Activated CD4-positive, alpha-beta T cell treated with anti-CD3 and anti-CD28 coated beads for 1 hour (primary cell): ENCODE measurements at regions not wholly inside any gene's neighbourhood (a gene's known extent, or its start where the extent isn't known, plus 50 kb on each side); places are given as distances from the start of the nearest gene placed in this dataset.
A peak's percentile ranks its signal among the peaks of the same experiment; 100 is the strongest.
"Not testable (repeated sequence)": the region's sequence is repeated elsewhere in the genome, so short reads cannot be mapped to it uniquely, and the experiment has no call there.

Source experiments
- DNase-seq: peaks from one replicate; pipeline ENCODE4 v3.0.0-alpha.2; 2020

DNA sequence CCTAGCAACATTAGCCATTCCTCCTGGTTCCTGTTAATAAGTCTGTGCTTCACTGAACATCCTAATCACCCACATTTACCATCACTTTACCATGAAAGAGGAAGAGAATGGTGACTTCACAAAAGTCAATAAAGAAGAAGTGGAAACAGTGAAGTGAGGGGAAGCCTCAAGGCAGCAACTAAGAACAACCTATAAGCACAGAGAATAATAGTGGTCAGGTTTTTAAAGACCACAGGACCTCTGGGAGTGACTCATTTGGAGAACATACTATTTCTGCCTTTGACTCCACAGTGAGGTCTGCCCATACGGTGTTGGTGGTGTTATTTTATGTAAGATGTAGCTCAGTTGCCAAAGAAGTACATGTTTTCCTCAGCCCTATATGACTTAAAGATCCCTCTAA is 86.0 kb upstream of the TET2 start:
- DNase-seq: no peak

- DNase-seq: peak; percentile 9
These were observed 85.5 kb upstream of the TET2 start for GRCh38 chr4:105061136-105061696.

DNA sequence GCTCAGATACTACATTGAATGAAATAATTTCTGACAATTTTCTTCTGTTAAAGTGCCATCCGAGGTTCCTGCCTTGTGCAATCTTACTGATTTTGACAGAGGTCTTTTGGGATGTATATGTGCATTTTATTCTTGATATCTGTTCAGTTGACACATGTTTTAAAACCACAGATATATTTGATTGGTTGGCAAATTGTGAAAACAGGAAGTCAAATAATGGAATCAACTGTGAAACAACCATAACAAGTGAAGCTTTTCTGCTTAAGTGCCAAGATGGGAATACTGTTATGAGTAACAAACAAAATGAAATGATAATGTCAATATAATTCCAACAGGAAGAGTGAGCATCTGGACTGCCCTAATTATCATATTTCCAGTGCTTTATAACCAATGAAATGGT is 84.9 kb upstream of the TET2 start:
- no peak for DNase-seq

DNA sequence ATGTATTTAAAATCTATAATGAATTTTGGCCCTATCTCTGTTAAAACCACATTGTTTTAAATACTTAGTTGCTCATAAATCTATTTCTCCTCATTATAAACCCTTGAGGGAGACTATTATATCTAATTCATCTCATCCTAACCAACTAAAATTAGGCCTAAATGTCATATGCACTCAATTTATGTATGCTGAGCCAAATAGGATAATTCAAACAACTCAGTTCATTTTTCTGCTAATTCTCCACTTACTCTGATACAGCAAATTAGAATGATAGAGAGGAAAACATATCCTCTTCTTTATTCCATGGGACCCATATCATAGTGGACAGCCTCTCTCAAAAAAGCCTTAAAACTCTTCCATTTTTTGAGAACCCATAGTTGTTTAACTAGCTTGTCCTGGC is 80.3 kb upstream of the TET2 start:
- no peak for DNase-seq

DNA sequence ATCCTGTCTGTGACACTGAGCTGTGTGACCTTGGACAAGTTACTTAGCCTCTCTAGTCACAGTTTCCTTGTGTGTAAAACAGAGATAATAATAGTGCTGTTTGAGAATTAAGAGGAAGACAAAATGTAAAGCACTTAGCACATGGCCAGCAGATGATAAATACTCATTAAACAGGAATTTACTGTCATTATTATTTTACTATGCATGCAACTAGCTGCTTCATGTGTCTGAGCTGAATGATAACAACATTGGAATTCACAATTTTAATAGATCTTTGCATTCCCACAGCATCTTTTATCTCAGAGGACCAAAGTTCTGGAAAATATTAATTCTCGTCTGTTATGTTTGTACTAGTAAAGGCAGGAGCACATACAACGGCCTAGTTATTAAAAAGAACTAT is 79.2 kb upstream of the TET2 start:
- DNase-seq: no peak

- DNase-seq: no peak
These were observed 78.7 kb upstream of the TET2 start for GRCh38 chr4:105067946-105068345.

DNA sequence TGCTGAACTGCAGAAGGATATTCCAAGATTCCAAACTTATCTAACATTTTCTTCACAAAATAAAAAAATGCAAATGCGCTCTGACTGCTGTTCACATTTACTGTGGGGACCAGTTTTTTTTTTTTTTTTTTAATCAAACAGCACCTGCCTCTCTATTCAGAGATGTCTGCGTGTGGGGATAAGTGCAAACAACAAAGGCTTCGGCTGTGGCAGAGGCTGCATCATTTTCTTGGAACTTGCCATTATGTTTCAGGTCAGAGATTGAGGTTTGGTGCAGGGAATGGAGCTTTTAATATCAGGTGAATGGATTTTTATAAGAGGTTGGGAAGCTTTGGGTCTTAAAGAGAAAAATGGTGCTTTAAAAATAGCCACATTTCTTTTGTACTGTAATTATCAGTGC is 78.2 kb upstream of the TET2 start:
- no peak for DNase-seq

- not testable (repeated sequence) for DNase-seq
These were observed 74.6 kb upstream of the TET2 start for GRCh38 chr4:105072095-105072494.

GRCh38 chr4:105074097-105074496 is 72.6 kb upstream of the TET2 start:
- no peak for DNase-seq

- no peak for DNase-seq
These were observed 71.6 kb upstream of the TET2 start for GRCh38 chr4:105075045-105075444.

DNA sequence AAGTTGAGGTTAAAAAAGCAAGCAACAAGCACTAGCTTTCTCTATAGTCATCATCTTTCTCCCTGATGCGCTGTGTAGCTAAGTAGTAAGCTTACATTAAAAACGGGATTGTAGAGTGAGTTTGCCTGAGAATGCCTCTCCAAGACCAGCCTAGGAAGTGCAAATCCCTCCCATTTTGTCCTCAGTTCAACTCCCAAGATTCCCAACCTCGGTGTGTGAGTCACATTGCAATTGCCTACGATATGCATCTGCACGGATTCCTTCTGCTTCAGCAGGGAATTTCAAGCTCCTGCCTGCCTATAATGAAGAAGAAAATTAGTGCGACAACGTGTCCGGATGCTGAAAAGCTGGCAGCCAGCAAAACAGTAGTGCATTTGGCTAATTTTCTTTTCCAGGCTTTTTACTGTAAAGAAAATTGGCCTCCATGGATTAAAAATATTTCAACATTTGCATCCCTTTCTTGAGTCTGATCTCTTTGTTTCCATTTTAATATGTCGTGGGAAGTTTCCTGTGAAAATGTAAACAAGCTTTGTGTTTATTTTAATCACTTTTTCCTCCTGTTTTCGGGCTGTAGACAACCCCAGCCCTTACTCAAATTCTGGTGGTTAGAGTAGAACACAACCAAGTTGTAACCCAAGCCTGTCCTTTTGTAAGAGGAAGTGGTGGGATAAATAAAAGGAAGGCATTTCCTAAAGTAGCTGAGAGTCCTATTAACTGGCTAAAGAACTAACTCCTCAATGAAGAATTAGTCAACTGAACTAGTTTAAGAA is 58.4 kb upstream of the TET2 start:
- no peak for DNase-seq

GRCh38 chr4:105092356-105092755 is 54.3 kb upstream of the TET2 start:
- no peak for DNase-seq

- DNase-seq: no peak
These were observed 53.9 kb upstream of the TET2 start for GRCh38 chr4:105092768-105093167.

GRCh38 chr4:105093975-105094374 is 52.7 kb upstream of the TET2 start:
- DNase-seq: no peak
